ENCODE measurements at regions not wholly inside any gene's neighbourhood (a gene's known extent, or its start where the extent isn't known, plus 50 kb on each side); places are given as distances from the start of the nearest gene placed in this dataset.

GRCh38 chr15:23851921-23852320, 164.8 kb upstream of the NDN start:
- Histone ChIP-seq H3K9me3 (ENCODE audit: low read length) (peaks cover 17% of the 10 kb centered on the region; the same call in 1 of the 2 replicates), H2AFZ (ENCODE audit: low read length) (no peak overlapping the region), H3K9ac (ENCODE audit: low read length) (no peak overlapping the region), H4K20me1 (ENCODE audit: low read length) (no peaks in the 10 kb centered on the region), H3K9me2 (replicated peaks; ENCODE audit: low read length) (no peaks in the 10 kb centered on the region), H3K27ac (ENCODE audit: low read length) (no peak overlapping the region), H3K4me2 (ENCODE audit: low read length) (no peak overlapping the region), H3K27me3 (ENCODE audit: low read length) (no peaks in the 10 kb centered on the region), H3K79me2 (ENCODE audit: low read length) (no peaks in the 10 kb centered on the region), H3K4me1 (ENCODE audit: insufficient read depth, low read length) (no peaks in the 10 kb centered on the region), H3K4me3 (ENCODE audit: low read length) (no peak overlapping the region), H3K36me3 (ENCODE audit: low read depth, low read length) (no peaks in the 10 kb centered on the region), H3F3A (ENCODE audit: low read length, unreplicated experiment) (no peaks in the 10 kb centered on the region)
- TF ChIP-seq EZH2phosphoT487 (IDR thresholded peaks at IDR 0.05; ENCODE audit: borderline replicate concordance, low read length), result no peak
- no peak for TF ChIP-seq CTCF (conservative IDR thresholded peaks at IDR 0.05; ENCODE audit: low read depth, low read length)
- no peak for TF ChIP-seq EZH2 (IDR thresholded peaks at IDR 0.05; ENCODE audit: low read length, unreplicated experiment)
- no peak for ATAC-seq
- intact Hi-C loops (cut with micrococcal nuclease), result no loop called here
- no peak for DNase-seq
- POLR2A ChIA-PET (ENCODE audit: unreplicated experiment), result no interaction called here
- BruUV-seq (replicated peaks), result no TSS peak
- CTCF ChIA-PET, result no interaction called here

GRCh38 chr15:23853286-23853685, 166.2 kb upstream of the NDN start:
- POLR2A ChIA-PET (ENCODE audit: unreplicated experiment), result no interaction called here
- H3K9ac ChIP-seq (ENCODE audit: low read length), result no peak overlapping the region
- no peak overlapping the region for H3K27ac ChIP-seq (ENCODE audit: low read length)
- no TSS peak for BruUV-seq (replicated peaks)
- no peaks in the 10 kb centered on the region for H3K27me3 ChIP-seq (ENCODE audit: low read length)
- intact Hi-C loops (cut with micrococcal nuclease), result no loop called here
- no peaks in the 10 kb centered on the region for H3K36me3 ChIP-seq (ENCODE audit: low read depth, low read length)
- H3F3A ChIP-seq (ENCODE audit: low read length, unreplicated experiment), result no peaks in the 10 kb centered on the region
- H3K79me2 ChIP-seq (ENCODE audit: low read length), result no peaks in the 10 kb centered on the region
- H3K9me3 ChIP-seq (ENCODE audit: low read length), result peaks cover 8% of the 10 kb centered on the region; the same call in 1 of the 2 replicates
- no peak overlapping the region for H3K4me3 ChIP-seq (ENCODE audit: low read length)
- H3K4me1 ChIP-seq (ENCODE audit: insufficient read depth, low read length), result no peaks in the 10 kb centered on the region
- no peak overlapping the region for H2AFZ ChIP-seq (ENCODE audit: low read length)
- no peak overlapping the region for H3K4me2 ChIP-seq (ENCODE audit: low read length)
- CTCF ChIA-PET, result no interaction called here
- TF ChIP-seq EZH2phosphoT487 (IDR thresholded peaks at IDR 0.05; ENCODE audit: borderline replicate concordance, low read length), result no peak
- no peak for TF ChIP-seq EZH2 (IDR thresholded peaks at IDR 0.05; ENCODE audit: low read length, unreplicated experiment)
- TF ChIP-seq CTCF (conservative IDR thresholded peaks at IDR 0.05; ENCODE audit: low read depth, low read length), result no peak
- DNase-seq, result no peak
- no peak for ATAC-seq
- no peaks in the 10 kb centered on the region for H3K9me2 ChIP-seq (replicated peaks; ENCODE audit: low read length)
- H4K20me1 ChIP-seq (ENCODE audit: low read length), result no peaks in the 10 kb centered on the region

DNA sequence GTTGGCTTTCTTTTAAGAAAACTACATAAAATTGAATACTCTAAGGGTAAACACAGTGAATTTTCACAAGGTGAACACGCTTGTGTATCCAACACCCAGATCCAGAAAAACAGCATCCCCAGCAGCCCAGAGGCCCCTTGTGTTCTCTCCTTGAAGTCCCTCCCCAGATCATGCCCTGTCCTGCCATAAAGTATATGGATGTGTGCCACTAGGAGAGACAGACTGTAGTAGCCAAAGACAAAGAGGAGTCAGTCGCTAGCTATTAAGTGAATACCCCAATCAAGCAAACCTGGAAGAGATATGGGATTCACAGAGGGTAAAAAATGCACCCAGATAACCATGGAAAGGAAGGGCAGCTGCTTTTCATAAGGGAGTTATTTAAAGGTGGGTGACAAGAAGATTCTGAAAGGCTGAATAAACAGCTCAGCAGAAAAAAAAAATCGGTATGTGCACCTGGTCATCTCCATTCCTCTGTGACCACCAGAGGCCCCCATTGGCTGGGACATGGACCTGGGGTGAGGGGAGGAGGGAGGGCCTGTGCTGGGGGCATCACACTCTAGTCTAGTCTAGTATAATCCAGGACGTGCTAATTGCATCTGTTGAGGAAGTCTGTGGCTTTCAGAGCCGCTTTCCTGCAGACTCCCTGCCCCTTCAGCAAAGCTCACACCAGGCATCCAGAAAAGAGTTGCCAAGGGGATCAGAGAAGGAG, 167.3 kb upstream of the NDN start:
- POLR2A ChIA-PET (ENCODE audit: unreplicated experiment), result no interaction called here
- H4K20me1 ChIP-seq (ENCODE audit: low read length), result no peaks in the 10 kb centered on the region
- no peaks in the 10 kb centered on the region for H3K9me2 ChIP-seq (replicated peaks; ENCODE audit: low read length)
- TF ChIP-seq EZH2 (IDR thresholded peaks at IDR 0.05; ENCODE audit: low read length, unreplicated experiment), result no peak
- no peak for TF ChIP-seq CTCF (conservative IDR thresholded peaks at IDR 0.05; ENCODE audit: low read depth, low read length)
- TF ChIP-seq EZH2phosphoT487 (IDR thresholded peaks at IDR 0.05; ENCODE audit: borderline replicate concordance, low read length), result no peak
- H3K9ac ChIP-seq (ENCODE audit: low read length), result no peak overlapping the region
- H3K4me2 ChIP-seq (ENCODE audit: low read length), result no peak overlapping the region
- H3K79me2 ChIP-seq (ENCODE audit: low read length), result no peaks in the 10 kb centered on the region
- H3K36me3 ChIP-seq (ENCODE audit: low read depth, low read length), result no peaks in the 10 kb centered on the region
- no peaks in the 10 kb centered on the region for H3F3A ChIP-seq (ENCODE audit: low read length, unreplicated experiment)
- H2AFZ ChIP-seq (ENCODE audit: low read length), result no peak overlapping the region
- H3K4me3 ChIP-seq (ENCODE audit: low read length), result no peak overlapping the region
- no peaks in the 10 kb centered on the region for H3K27me3 ChIP-seq (ENCODE audit: low read length)
- CTCF ChIA-PET, result no interaction called here
- BruUV-seq (replicated peaks), result no TSS peak
- intact Hi-C loops (cut with micrococcal nuclease), result no loop called here
- no peaks in the 10 kb centered on the region for H3K4me1 ChIP-seq (ENCODE audit: insufficient read depth, low read length)
- ATAC-seq (no peak), DNase-seq (no peak)
- no peaks in the 10 kb centered on the region for H3K9me3 ChIP-seq (ENCODE audit: low read length)
- H3K27ac ChIP-seq (ENCODE audit: low read length), result no peak overlapping the region
